Lower leg skin (tissue), 4 donors: ENCODE measurements at regions not wholly inside any gene's neighbourhood (a gene's known extent, or its start where the extent isn't known, plus 50 kb on each side); places are given as distances from the start of the nearest gene placed in this dataset.

Experiments
- DNase-seq, 2 donors: peaks; one replicate each; pipeline ENCODE4 v3.0.0-alpha.2; 2019; ENCODE audit warnings: low spot score in 2 of 2
- H3K4me3 ChIP-seq: fragments of 200-600 bp; sonication (generic); 2 replicates; pipeline ENCODE4 v1.5.1; 2017; ENCODE audit warnings: mild to moderate bottlenecking, low read depth; ENCODE audit not compliant: poor library complexity, severe bottlenecking
- CTCF ChIP-seq, 3 donors: fragments of 450-650 bp; IDR thresholded peaks; one replicate each; pipeline ENCODE4 v1.5.1; 2016; ENCODE audit warnings: antibody characterized with exemption in 3 of 3, mild to moderate bottlenecking in 3 of 3, moderate library complexity in 2 of 3
- POLR2A ChIP-seq, 2 donors: fragments of 450-650 bp; IDR thresholded peaks; one replicate each; pipeline ENCODE4 v1.6.1; 2016 to 2017; ENCODE audit warnings: antibody characterized with exemption in 2 of 2, mild to moderate bottlenecking in 1 of 2, moderate library complexity in 1 of 2
- WGBS, 2 donors: methylation state at CpG; one replicate each; pipeline ENCODE4 v1.1.5; 2018; 5-methylcytosine and 5-hydroxymethylcytosine counted together
- intact Hi-C: fragments of 100-400 bp; cut with DNase I; formaldehyde crosslinking; loops from one replicate; pipeline ENCODE4 v1.15.0; 2023; ENCODE audit warnings: low total_unique reads

GRCh38 chr4:100823066-100823992 is 305.5 kb upstream of the EMCN start:
- 64 to 72% methylated on average over 4 of the region's 4 CpGs for WGBS, 2 donors
- intact Hi-C loops, result no loop called here
- DNase-seq, result no peak
- no peak for TF ChIP-seq POLR2A (IDR thresholded peaks at IDR 0.05)
- no peak for TF ChIP-seq CTCF (IDR thresholded peaks at IDR 0.05)
- no peak overlapping the region for H3K4me3 ChIP-seq

- WGBS, 2 donors, result 83% methylated on average over 3 of the region's 3 CpGs
- no peak for DNase-seq
- TF ChIP-seq CTCF (IDR thresholded peaks at IDR 0.05), result no peak
- TF ChIP-seq POLR2A (IDR thresholded peaks at IDR 0.05), result no peak
- no peak overlapping the region for H3K4me3 ChIP-seq
- intact Hi-C loops, result no loop called here
These were observed 302.4 kb upstream of the EMCN start for GRCh38 chr4:100820249-100820648.

- WGBS, 2 donors, result 84 to 86% methylated on average over 5 of the region's 5 CpGs
- no peak overlapping the region for H3K4me3 ChIP-seq
- DNase-seq, result no peak
- no peak for TF ChIP-seq CTCF (IDR thresholded peaks at IDR 0.05)
- TF ChIP-seq POLR2A (IDR thresholded peaks at IDR 0.05), result no peak
- intact Hi-C loops, result no loop called here
These were observed 301.7 kb upstream of the EMCN start for GRCh38 chr4:100819505-100819904.

GRCh38 chr4:100816436-100817045 is 298.7 kb upstream of the EMCN start:
- 67 to 79% methylated on average over 2 of the region's 2 CpGs for WGBS, 2 donors
- intact Hi-C loops, result no loop called here
- no peak for TF ChIP-seq CTCF (IDR thresholded peaks at IDR 0.05)
- TF ChIP-seq POLR2A (IDR thresholded peaks at IDR 0.05), result no peak
- no peak overlapping the region for H3K4me3 ChIP-seq
- no peak for DNase-seq

- H3K4me3 ChIP-seq, result no peak overlapping the region
- TF ChIP-seq CTCF (IDR thresholded peaks at IDR 0.05), result no peak
- no peak for TF ChIP-seq POLR2A (IDR thresholded peaks at IDR 0.05)
- 54 to 74% methylated on average over 2 of the region's 2 CpGs for WGBS, 2 donors
- intact Hi-C loops, result no loop called here
- DNase-seq, result no peak
These were observed 293.2 kb upstream of the EMCN start for GRCh38 chr4:100811046-100811445.
